ENCODE measurements at regions not wholly inside any gene's neighbourhood (a gene's known extent, or its start where the extent isn't known, plus 50 kb on each side); places are given as distances from the start of the nearest gene placed in this dataset.

DNA sequence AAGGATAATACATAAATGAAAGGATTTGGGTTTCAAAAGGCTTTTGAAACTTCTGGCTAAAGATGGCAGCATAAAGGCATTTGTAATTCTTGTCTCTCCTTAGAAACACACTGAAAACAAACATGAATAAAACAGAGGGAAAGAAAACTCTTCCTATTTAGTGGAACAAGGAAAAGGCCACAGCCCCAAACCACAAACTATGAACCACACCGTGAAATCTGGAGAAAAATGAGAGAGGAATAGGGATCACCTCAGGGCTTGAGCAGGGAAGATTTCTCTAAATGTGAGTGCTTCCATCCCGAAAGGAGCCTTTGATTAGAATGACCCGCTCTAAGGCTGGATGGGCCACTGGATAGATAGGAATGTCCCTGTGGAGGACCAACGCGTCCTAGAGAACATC, 119.6 kb downstream of the SEC61B start:
- TF ChIP-seq, protein P1, sequence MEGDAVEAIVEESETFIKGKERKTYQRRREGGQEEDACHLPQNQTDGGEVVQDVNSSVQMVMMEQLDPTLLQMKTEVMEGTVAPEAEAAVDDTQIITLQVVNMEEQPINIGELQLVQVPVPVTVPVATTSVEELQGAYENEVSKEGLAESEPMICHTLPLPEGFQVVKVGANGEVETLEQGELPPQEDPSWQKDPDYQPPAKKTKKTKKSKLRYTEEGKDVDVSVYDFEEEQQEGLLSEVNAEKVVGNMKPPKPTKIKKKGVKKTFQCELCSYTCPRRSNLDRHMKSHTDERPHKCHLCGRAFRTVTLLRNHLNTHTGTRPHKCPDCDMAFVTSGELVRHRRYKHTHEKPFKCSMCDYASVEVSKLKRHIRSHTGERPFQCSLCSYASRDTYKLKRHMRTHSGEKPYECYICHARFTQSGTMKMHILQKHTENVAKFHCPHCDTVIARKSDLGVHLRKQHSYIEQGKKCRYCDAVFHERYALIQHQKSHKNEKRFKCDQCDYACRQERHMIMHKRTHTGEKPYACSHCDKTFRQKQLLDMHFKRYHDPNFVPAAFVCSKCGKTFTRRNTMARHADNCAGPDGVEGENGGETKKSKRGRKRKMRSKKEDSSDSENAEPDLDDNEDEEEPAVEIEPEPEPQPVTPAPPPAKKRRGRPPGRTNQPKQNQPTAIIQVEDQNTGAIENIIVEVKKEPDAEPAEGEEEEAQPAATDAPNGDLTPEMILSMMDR (IDR thresholded peaks at IDR 0.05) = no peak
- TF ChIP-seq POLR2A (IDR thresholded peaks at IDR 0.05) (no peak), POLR2AphosphoS5 (IDR thresholded peaks at IDR 0.05) (no peak), EP300 (IDR thresholded peaks at IDR 0.05) (no peak)
